K562 (cell line): ENCODE measurements at regions not wholly inside any gene's neighbourhood (a gene's known extent, or its start where the extent isn't known, plus 50 kb on each side); places are given as distances from the start of the nearest gene placed in this dataset.

Source experiments
- ATAC-seq: fragments of 200-7000 bp; cut with Tn5 transposase; 3 replicates; pipeline ENCODE4 v1.9.1; 2020; ENCODE audit warnings: moderate library complexity
- BruUV-seq: library from RNA; stranded (reverse); fragments of 400-500 nt; replicated peaks from 2 replicates; lab custom pipeline; 2021; lab: Mats Ljungman, UMichigan
- CTCF ChIA-PET: fragments of 300-600 bp; formaldehyde crosslinking; extraction: SDS; loops from one replicate; lab custom pipeline; 2021; ENCODE audit warnings: low intra/inter-chr PET ratio; lab: Yijun Ruan, JAX
- POLR2A ChIA-PET: fragments of 300-600, 350-650 bp; sonication (Branson Sonifier 250); formaldehyde crosslinking; extraction: SDS; loops from one replicate; lab custom pipeline; 2021; ENCODE audit warnings: antibody characterized with exemption, inconsistent platforms; lab: Yijun Ruan, JAX
- DNase-seq, 4 experiments: peaks; one replicate each; pipeline versions ENCODE4 v3.0.0 to v3.0.0-alpha.2; 2011 to 2018; ENCODE audit warnings: low spot score in 3 of 4, mixed read lengths in 3 of 4; ENCODE audit errors: extremely low read depth in 1 of 4
- FAIRE-seq: peaks from 2 replicates; lab custom pipeline; 2011; peaks lifted over from hg19 to GRCh38; lab: Jason Lieb, UNC
- H2AFZ ChIP-seq: 2 replicates; pipeline ENCODE4 v1.6.0; 2011; ENCODE audit warnings: low read depth, low read length, control low read depth, inconsistent platforms
- H3K27ac ChIP-seq: fragments of 200-600 bp; 3 replicates; pipeline ENCODE4 v1.8.0; 2011; ENCODE audit warnings: low read depth, mild to moderate bottlenecking, control low read depth, inconsistent platforms, low read length, moderate library complexity, mixed read lengths; ENCODE audit errors: extremely low read depth
- H3K27me3 ChIP-seq, 2 experiments: fragments of 300-600 bp in 1 of 2; 2 replicates in 1 of 2; 3 replicates in 1 of 2; pipeline versions ENCODE4 v1.6.0 to v1.8.0; 2011; ENCODE audit warnings: inconsistent platforms in 2 of 2, low read length in 2 of 2, mild to moderate bottlenecking in 1 of 2, mixed read lengths in 1 of 2, moderate library complexity in 1 of 2; ENCODE audit not compliant: control insufficient read depth in 2 of 2, insufficient read depth in 2 of 2
- H3K36me3 ChIP-seq: fragments of 300-600 bp; 3 replicates; pipeline ENCODE4 v1.8.0; 2011; ENCODE audit warnings: mild to moderate bottlenecking, low read length, inconsistent platforms; ENCODE audit not compliant: control insufficient read depth, insufficient read depth
- H3K4me1 ChIP-seq, 2 experiments: fragments of 200-600 bp in 1 of 2; replicated peaks in 1 of 2; 2 replicates in 1 of 2; 3 replicates in 1 of 2; pipeline versions ENCODE4 v1.5.1 to v1.8.0; 2011; ENCODE audit warnings: inconsistent platforms in 2 of 2, low read length in 2 of 2, mild to moderate bottlenecking in 1 of 2, mixed read lengths in 1 of 2, moderate library complexity in 1 of 2; ENCODE audit not compliant: control insufficient read depth in 2 of 2, insufficient read depth in 2 of 2
- H3K4me2 ChIP-seq: 2 replicates; pipeline ENCODE4 v1.6.1; 2011; ENCODE audit warnings: low read length, control low read depth, inconsistent platforms, mixed read lengths; ENCODE audit not compliant: insufficient read depth
- H3K4me3 ChIP-seq: fragments of 200-600 bp; sonication (generic), shearing (Covaris generic); 2 replicates; pipeline ENCODE4 v1.5.1; 2016; ENCODE audit warnings: control low read depth, inconsistent platforms
- H3K79me2 ChIP-seq: fragments of 200-600 bp; 3 replicates; pipeline ENCODE4 v1.8.0; 2011; ENCODE audit warnings: low read length, inconsistent platforms; ENCODE audit not compliant: control insufficient read depth, insufficient read depth
- H3K9ac ChIP-seq, 2 experiments: 2 replicates each; pipeline versions ENCODE4 v1.6.0 to v1.6.1; 2011; ENCODE audit warnings: low read depth in 2 of 2, low read length in 2 of 2, control low read depth in 1 of 2, inconsistent platforms in 1 of 2, mild to moderate bottlenecking in 1 of 2, mixed read lengths in 1 of 2; ENCODE audit not compliant: insufficient read depth in 1 of 2
- H3K9me1 ChIP-seq: one replicate; pipeline ENCODE4 v1.6.0; 2011; ENCODE audit warnings: inconsistent platforms, mild to moderate bottlenecking, low read length, moderate library complexity; ENCODE audit not compliant: control insufficient read depth, insufficient read depth
- H3K9me3 ChIP-seq: replicated peaks from 2 replicates; pipeline ENCODE4 v1.5.1; 2011; ENCODE audit warnings: low read depth, low read length, inconsistent platforms; ENCODE audit not compliant: control insufficient read depth, insufficient read depth
- H4K20me1 ChIP-seq: replicated peaks from 2 replicates; pipeline ENCODE4 v1.6.1; 2011; ENCODE audit warnings: low read length, inconsistent platforms, mixed read lengths; ENCODE audit not compliant: control insufficient read depth, insufficient read depth
- CREBBP ChIP-seq: IDR thresholded peaks from one replicate; pipeline ENCODE4 v1.6.1; 2012; ENCODE audit warnings: low read depth, mild to moderate bottlenecking, control low read depth, inconsistent platforms, low read length
- FOXA1 ChIP-seq: fragments of 450-650 bp; IDR thresholded peaks from 2 replicates; pipeline ENCODE4 v1.6.1; 2016; ENCODE audit warnings: mild to moderate bottlenecking, borderline replicate concordance
- ILF3 ChIP-seq: fragments of 450-650 bp; IDR thresholded peaks from 2 replicates; pipeline ENCODE4 v1.6.1; 2018; ENCODE audit warnings: antibody characterized with exemption, mild to moderate bottlenecking, moderate library complexity, borderline replicate concordance
- MITF ChIP-seq: IDR thresholded peaks from 2 replicates; pipeline ENCODE4 v1.6.1; 2014; ENCODE audit warnings: antibody characterized with exemption
- ZNF609 ChIP-seq: sonication (generic); formaldehyde crosslinking; IDR thresholded peaks from 2 replicates; pipeline ENCODE4 v1.8.1; 2023; ENCODE audit warnings: missing genetic modification reagents, mild to moderate bottlenecking, borderline replicate concordance
- WGBS: fragments of 100-300 bp; shearing (Covaris generic); methylation state at CpG from one replicate; pipeline ENCODE4 v1.1.6; 2016; ENCODE audit warnings: low coverage, mixed read lengths; ENCODE audit not compliant: insufficient coverage; ENCODE audit errors: missing lambda C conversion rate; 5-methylcytosine and 5-hydroxymethylcytosine counted together
- in situ Hi-C: fragments of 300-500 bp; cut with MboI; formaldehyde crosslinking; loops from 4 replicates; pipeline ENCODE4 v1.15.0; 2018; ENCODE audit warnings: inconsistent platforms, mixed read lengths
- intact Hi-C: fragments of 100-400 bp; cut with micrococcal nuclease; formaldehyde crosslinking; loops from 2 replicates; pipeline ENCODE4 v1.14.2; 2022

- no peaks in the 10 kb centered on the region for H3K27me3 ChIP-seq
- H3K27ac ChIP-seq: no peak overlapping the region
- TF ChIP-seq ILF3: no peak
- TF ChIP-seq MITF: no peak
- TF ChIP-seq CREBBP: no peak
- TF ChIP-seq ZNF609 (CRISPR knock-in tag): no peak
- TF ChIP-seq FOXA1: no peak
- 3% methylated on average over 3 of the region's 3 CpGs for WGBS
- in situ Hi-C loops: no loop called here
- no peak overlapping the region for H3K9ac ChIP-seq
- no peaks in the 10 kb centered on the region for H3K9me1 ChIP-seq
- ChIA-PET CTCF (no interaction called here), POLR2A (no interaction called here)
- no peak overlapping the region for H2AFZ ChIP-seq
- no peaks in the 10 kb centered on the region for H3K9me3 ChIP-seq
- no peak overlapping the region for H3K4me2 ChIP-seq
- DNase-seq (no peak), ATAC-seq (no peak), FAIRE-seq (no peak)
- intact Hi-C loops: no loop called here
- no peaks in the 10 kb centered on the region for H3K36me3 ChIP-seq
- no peak overlapping the region for H3K4me3 ChIP-seq
- BruUV-seq: no TSS peak
- no peaks in the 10 kb centered on the region for H3K4me1 ChIP-seq
- no peaks in the 10 kb centered on the region for H4K20me1 ChIP-seq
- H3K79me2 ChIP-seq: no peaks in the 10 kb centered on the region
Observed at GRCh38 chr5:111935835-111936234, 178.8 kb upstream of the NREP start.
